ENCODE measurements at regions not wholly inside any gene's neighbourhood (a gene's known extent, or its start where the extent isn't known, plus 50 kb on each side); places are given as distances from the start of the nearest gene placed in this dataset.
A peak's percentile ranks its signal among the peaks of the same experiment; 100 is the strongest.

- no CpG with 5 or more reads among the region's 1 CpG for WGBS, 2 experiments (ENCODE audit: extremely low coverage in 2 of 2, insufficient read length in 1 of 2)
- dilution Hi-C loops (cut with HindIII; ENCODE audit: low sequenced_read_pairs, unreplicated experiment) = no loop called here
- Histone ChIP-seq H2AK5ac (ENCODE audit: low read depth, low read length) (no peak overlapping the region), H4K8ac (ENCODE audit: low read depth in 2 of 2, low read length in 2 of 2) (no peak overlapping the region), H3K9ac (ENCODE audit: low read depth, low read length) (no peak overlapping the region), H3K4me1 (ENCODE audit: control insufficient read depth, insufficient read depth, low read length) (no peaks in the 10 kb centered on the region), H3K27ac (ENCODE audit: insufficient read depth, low read length) (no peak overlapping the region), H3K4me2 (ENCODE audit: low read depth, low read length) (no peak overlapping the region), H3K36me3 (ENCODE audit: control insufficient read depth, insufficient read depth, low read length) (no peaks in the 10 kb centered on the region), H2AK9ac (replicated peaks; ENCODE audit: low read depth, low read length, poor library complexity) (no peak overlapping the region), H2AFZ (replicated peaks; ENCODE audit: low read length, poor library complexity) (no peak overlapping the region), H3K4me3 (ENCODE audit: insufficient read depth, low read depth, low read length) (no peak overlapping the region), H2BK20ac (ENCODE audit: low read depth, low read length) (no peak overlapping the region), H3K4ac (ENCODE audit: low read depth, low read length) (no peak overlapping the region), H3K18ac (ENCODE audit: low read depth, low read length) (no peak overlapping the region), H2BK5ac (ENCODE audit: low read depth, low read length, poor library complexity, severe bottlenecking) (no peak overlapping the region), H3K27me3 (ENCODE audit: control insufficient read depth, insufficient read depth, low read length) (no peaks in the 10 kb centered on the region), H4K91ac (ENCODE audit: insufficient read depth, low read depth, low read length) (no peak overlapping the region), H3K23ac (ENCODE audit: low read depth, low read length) (no peak overlapping the region), H3K9me1 (ENCODE audit: insufficient read depth, low read length) (no peaks in the 10 kb centered on the region), H2BK15ac (ENCODE audit: low read depth, low read length) (no peak overlapping the region), H4K5ac (ENCODE audit: low read depth, low read length) (no peak overlapping the region), H3K79me1 (ENCODE audit: low read depth in 1 of 2, low read length in 2 of 2) (no peaks in the 10 kb centered on the region), H3K9me3 (ENCODE audit: control insufficient read depth, insufficient read depth, low read length) (no peaks in the 10 kb centered on the region), H3K14ac (replicated peaks; ENCODE audit: low read depth, low read length) (no peak overlapping the region), H4K20me1 (ENCODE audit: insufficient read depth, low read length) (no peaks in the 10 kb centered on the region), H2BK120ac (ENCODE audit: low read depth, low read length) (no peak overlapping the region), H3K56ac (ENCODE audit: extremely low read depth, insufficient read depth, low read length) (no peak overlapping the region)
- no TSS peak for BruUV-seq (replicated peaks)
- ATAC-seq (ENCODE audit: low read depth) (no peak), DNase-seq (peak; percentile 4)
- ChIA-PET POLR2A (ENCODE audit: unreplicated experiment) (no interaction called here), CTCF (no interaction called here)
- intact Hi-C loops (cut with micrococcal nuclease) = no loop called here
- in situ Hi-C loops (cut with MboI; ENCODE audit: low sequenced_read_pairs) = no loop called here
- no peak for TF ChIP-seq USF2 (IDR thresholded peaks at IDR 0.05; ENCODE audit: low read depth, low read length)
- no peak for TF ChIP-seq ELK1 (IDR thresholded peaks at IDR 0.05; ENCODE audit: borderline replicate concordance, low read depth, low read length)
- no peak for TF ChIP-seq POLR2A (IDR thresholded peaks at IDR 0.05; ENCODE audit: low read depth, low read length)
- no peak for TF ChIP-seq CHD1 (IDR thresholded peaks at IDR 0.05; ENCODE audit: low read depth, low read length)
- TF ChIP-seq NFE2L2 (IDR thresholded peaks at IDR 0.05; ENCODE audit: low read depth, low read length) = no peak
- no peak for TF ChIP-seq SMC3 (IDR thresholded peaks at IDR 0.05; ENCODE audit: low read depth, low read length)
- no peak for TF ChIP-seq MXI1 (IDR thresholded peaks at IDR 0.05; ENCODE audit: borderline replicate concordance, low read depth, low read length)
- no peak for TF ChIP-seq MAFK (IDR thresholded peaks at IDR 0.05; ENCODE audit: low read depth, low read length)
- TF ChIP-seq CTCF (conservative IDR thresholded peaks at IDR 0.05; ENCODE audit: low read depth, low read length) = no peak; the same call in 1 of the 2 replicates
- no peak for TF ChIP-seq MAZ (IDR thresholded peaks at IDR 0.05; ENCODE audit: borderline replicate concordance, low read depth, low read length)
- TF ChIP-seq CEBPB (IDR thresholded peaks at IDR 0.05; ENCODE audit: low read depth, low read length) = no peak
- TF ChIP-seq RFX5 (IDR thresholded peaks at IDR 0.05; ENCODE audit: low read depth, low read length) = no peak
- no peak for TF ChIP-seq FOS (IDR thresholded peaks at IDR 0.05; ENCODE audit: low read depth, low read length)
- TF ChIP-seq BHLHE40 (IDR thresholded peaks at IDR 0.05; ENCODE audit: low read depth, low read length) = no peak
- no peak for TF ChIP-seq RCOR1 (IDR thresholded peaks at IDR 0.05; ENCODE audit: insufficient replicate concordance, low read length)
- no peak for TF ChIP-seq RAD21 (IDR thresholded peaks at IDR 0.05; ENCODE audit: low read length)
These were observed 404.4 kb upstream of the MEIS1 start for GRCh38 chr2:66030553-66030952.

All from IMR-90 (cell line).